CD4-positive, alpha-beta T cell treated with Interferon alpha-2 for 1 hour (primary cell): ENCODE measurements at regions not wholly inside any gene's neighbourhood (a gene's known extent, or its start where the extent isn't known, plus 50 kb on each side); places are given as distances from the start of the nearest gene placed in this dataset.

Source experiments
- DNase-seq, 2 donors: peaks; one replicate each; pipeline ENCODE4 v3.0.0-alpha.2; 2020 to 2022

GRCh38 chr13:52975969-52976368, 52.6 kb upstream of the OLFM4 start:
- no peak for DNase-seq

- no peak for DNase-seq
Measured at GRCh38 chr13:52975161-52975560, 53.5 kb upstream of the OLFM4 start.

GRCh38 chr13:52974711-52975110, 53.9 kb upstream of the OLFM4 start:
- DNase-seq = no peak

GRCh38 chr13:52969373-52969772, 59.2 kb upstream of the OLFM4 start:
- DNase-seq = no peak

- DNase-seq = peak; percentile 53 to 66
Measured at GRCh38 chr13:52968074-52968700, 60.4 kb upstream of the OLFM4 start.

- DNase-seq = no peak
Measured at GRCh38 chr13:52961987-52962386, 66.6 kb upstream of the OLFM4 start.

GRCh38 chr13:52961256-52961910, 67.2 kb upstream of the OLFM4 start:
- DNase-seq = no peak

- no peak for DNase-seq
Measured at GRCh38 chr13:52955472-52955874, 73.1 kb upstream of the OLFM4 start.

- no peak for DNase-seq
Measured at GRCh38 chr13:52954838-52955237, 73.8 kb upstream of the OLFM4 start.

- no peak for DNase-seq
Measured at GRCh38 chr13:52950436-52950956, 78.1 kb upstream of the OLFM4 start.

GRCh38 chr13:52949742-52950141, 78.9 kb upstream of the OLFM4 start:
- DNase-seq = no peak

- DNase-seq = no peak
Measured at GRCh38 chr13:52949044-52949443, 79.6 kb upstream of the OLFM4 start.

- DNase-seq = no peak
Measured at GRCh38 chr13:52947921-52948373, 80.7 kb upstream of the OLFM4 start.

GRCh38 chr13:52945348-52945747, 83.3 kb upstream of the OLFM4 start:
- DNase-seq = no peak

GRCh38 chr13:52944697-52945096, 83.9 kb upstream of the OLFM4 start:
- no peak for DNase-seq

GRCh38 chr13:52938065-52938464, 89.6 kb upstream of the PCDH8 start:
- DNase-seq = no peak

- no peak for DNase-seq
Measured at GRCh38 chr13:52936806-52937205, 88.4 kb upstream of the PCDH8 start.

GRCh38 chr13:52934258-52934657, 85.8 kb upstream of the PCDH8 start:
- DNase-seq = no peak

GRCh38 chr13:52933547-52934210, 85.2 kb upstream of the PCDH8 start:
- DNase-seq = no peak

- no peak for DNase-seq
Measured at GRCh38 chr13:52933099-52933498, 84.7 kb upstream of the PCDH8 start.

GRCh38 chr13:52932649-52933048, 84.2 kb upstream of the PCDH8 start:
- DNase-seq = no peak

GRCh38 chr13:52931539-52932431, 83.3 kb upstream of the PCDH8 start:
- DNase-seq = no peak

- DNase-seq = no peak
Measured at GRCh38 chr13:52931131-52931530, 82.7 kb upstream of the PCDH8 start.
